IMR-90 (cell line): ENCODE measurements at regions not wholly inside any gene's neighbourhood (a gene's known extent, or its start where the extent isn't known, plus 50 kb on each side); places are given as distances from the start of the nearest gene placed in this dataset.

ENCODE experiments used
- ATAC-seq: fragments of 200-7000 bp; cut with Tn5 transposase; 2 replicates; pipeline ENCODE4 v1.9.1; 2020; ENCODE audit warnings: low read depth, mild to moderate bottlenecking, moderate library complexity
- BruUV-seq: library from RNA; stranded (reverse); fragments of 400-500 nt; replicated peaks from 2 replicates; lab custom pipeline; 2021; lab: Mats Ljungman, UMichigan
- CTCF ChIA-PET: fragments of 300-600 bp; formaldehyde crosslinking; extraction: SDS; loops from one replicate; lab custom pipeline; 2021; ENCODE audit warnings: antibody characterized with exemption; lab: Yijun Ruan, JAX
- POLR2A ChIA-PET: fragments of 300-600 bp; sonication (Branson Sonifier 250); formaldehyde crosslinking; loops from one replicate; lab custom pipeline; 2022; ENCODE audit warnings: antibody characterized with exemption; ENCODE audit not compliant: unreplicated experiment; lab: Charles Lee
- DNase-seq: peaks from one replicate; pipeline ENCODE4 v3.0.0; 2013
- H2AFZ ChIP-seq: replicated peaks from 2 replicates; pipeline ENCODE3; 2013; ENCODE audit warnings: low read length, mild to moderate bottlenecking; ENCODE audit not compliant: poor library complexity
- H2AK5ac ChIP-seq: 2 replicates; pipeline ENCODE4 v1.6.1; 2013; ENCODE audit warnings: low read depth, low read length, inconsistent platforms
- H2AK9ac ChIP-seq: replicated peaks from 2 replicates; pipeline ENCODE3; 2013; ENCODE audit warnings: mild to moderate bottlenecking, low read depth, low read length, moderate library complexity; ENCODE audit not compliant: poor library complexity
- H2BK120ac ChIP-seq: 2 replicates; pipeline ENCODE4 v1.6.1; 2013; ENCODE audit warnings: low read depth, low read length, inconsistent platforms
- H2BK15ac ChIP-seq: 3 replicates; pipeline ENCODE4 v1.6.1; 2013; ENCODE audit warnings: low read depth, low read length, inconsistent platforms
- H2BK20ac ChIP-seq: 2 replicates; pipeline ENCODE4 v1.6.1; 2013; ENCODE audit warnings: low read depth, mild to moderate bottlenecking, inconsistent platforms, low read length, moderate library complexity
- H2BK5ac ChIP-seq: 2 replicates; pipeline ENCODE4 v1.6.1; 2013; ENCODE audit warnings: mild to moderate bottlenecking, low read depth, low read length, inconsistent platforms; ENCODE audit not compliant: poor library complexity, severe bottlenecking
- H3K14ac ChIP-seq: replicated peaks from 2 replicates; pipeline ENCODE4 v1.6.1; 2013; ENCODE audit warnings: low read depth, low read length, inconsistent platforms
- H3K18ac ChIP-seq: 2 replicates; pipeline ENCODE4 v1.6.1; 2013; ENCODE audit warnings: low read depth, low read length, control low read depth
- H3K23ac ChIP-seq: 2 replicates; pipeline ENCODE4 v1.6.1; 2013; ENCODE audit warnings: low read depth, low read length, inconsistent platforms
- H3K27ac ChIP-seq: 2 replicates; pipeline ENCODE4 v1.5.1; 2013; ENCODE audit warnings: mild to moderate bottlenecking, control low read depth, low read length; ENCODE audit not compliant: insufficient read depth
- H3K27me3 ChIP-seq: 2 replicates; pipeline ENCODE4 v1.6.1; 2013; ENCODE audit warnings: low read length; ENCODE audit not compliant: control insufficient read depth, insufficient read depth
- H3K36me3 ChIP-seq: 2 replicates; pipeline ENCODE4 v1.6.1; 2013; ENCODE audit warnings: low read length, mixed read lengths; ENCODE audit not compliant: control insufficient read depth, insufficient read depth
- H3K4ac ChIP-seq: 2 replicates; pipeline ENCODE4 v1.6.1; 2013; ENCODE audit warnings: low read depth, low read length, inconsistent platforms
- H3K4me1 ChIP-seq: 2 replicates; pipeline ENCODE4 v1.6.1; 2013; ENCODE audit warnings: low read length, mixed read lengths; ENCODE audit not compliant: control insufficient read depth, insufficient read depth
- H3K4me2 ChIP-seq: 2 replicates; pipeline ENCODE4 v1.6.1; 2013; ENCODE audit warnings: low read depth, mild to moderate bottlenecking, control low read depth, low read length, moderate library complexity
- H3K4me3 ChIP-seq: 2 replicates; pipeline ENCODE4 v1.5.1; 2013; ENCODE audit warnings: low read depth, mild to moderate bottlenecking, control low read depth, low read length, moderate library complexity; ENCODE audit not compliant: insufficient read depth
- H3K56ac ChIP-seq: 2 replicates; pipeline ENCODE4 v1.6.1; 2013; ENCODE audit warnings: low read length, inconsistent platforms; ENCODE audit not compliant: insufficient read depth; ENCODE audit errors: extremely low read depth
- H3K79me1 ChIP-seq, 2 experiments: 2 replicates each; pipeline ENCODE4 v1.6.1; 2013; ENCODE audit warnings: low read length in 2 of 2, inconsistent platforms in 1 of 2, low read depth in 1 of 2
- H3K9ac ChIP-seq: 2 replicates; pipeline ENCODE4 v1.6.1; 2013; ENCODE audit warnings: low read depth, low read length, control low read depth
- H3K9me1 ChIP-seq: 2 replicates; pipeline ENCODE4 v1.6.1; 2013; ENCODE audit warnings: low read length, inconsistent platforms; ENCODE audit not compliant: insufficient read depth
- H3K9me3 ChIP-seq: 2 replicates; pipeline ENCODE4 v1.6.1; 2013; ENCODE audit warnings: low read length; ENCODE audit not compliant: control insufficient read depth, insufficient read depth
- H4K20me1 ChIP-seq: 2 replicates; pipeline ENCODE4 v1.6.1; 2013; ENCODE audit warnings: low read length, inconsistent platforms; ENCODE audit not compliant: insufficient read depth
- H4K5ac ChIP-seq: 2 replicates; pipeline ENCODE4 v1.6.1; 2013; ENCODE audit warnings: mild to moderate bottlenecking, low read depth, low read length, control low read depth
- H4K8ac ChIP-seq, 2 experiments: 2 replicates each; pipeline ENCODE4 v1.6.1; 2013; ENCODE audit warnings: low read depth in 2 of 2, low read length in 2 of 2, control low read depth in 1 of 2, inconsistent platforms in 1 of 2
- H4K91ac ChIP-seq: 2 replicates; pipeline ENCODE4 v1.6.1; 2013; ENCODE audit warnings: low read depth, low read length, inconsistent platforms; ENCODE audit not compliant: insufficient read depth
- BHLHE40 ChIP-seq: fragments of 150-350 bp; IDR thresholded peaks from 2 replicates; pipeline ENCODE4 v1.6.1; 2016; ENCODE audit warnings: mild to moderate bottlenecking, low read depth, low read length
- CTCF ChIP-seq: conservative IDR thresholded peaks from 2 replicates; pipeline ENCODE4 v1.5.1; 2012; ENCODE audit warnings: mild to moderate bottlenecking, low read depth, low read length, improper control_type of control experiment
- ELK1 ChIP-seq: fragments of 150-350 bp; IDR thresholded peaks from 2 replicates; pipeline ENCODE4 v1.6.1; 2016; ENCODE audit warnings: low read depth, mild to moderate bottlenecking, low read length, moderate library complexity, borderline replicate concordance
- MAFK ChIP-seq: IDR thresholded peaks from 2 replicates; pipeline ENCODE4 v1.6.1; 2012; ENCODE audit warnings: low read depth, low read length, improper control_type of control experiment
- MXI1 ChIP-seq: IDR thresholded peaks from 2 replicates; pipeline ENCODE4 v1.6.1; 2012; ENCODE audit warnings: low read depth, mild to moderate bottlenecking, low read length, moderate library complexity, borderline replicate concordance
- POLR2A ChIP-seq: IDR thresholded peaks from 2 replicates; pipeline ENCODE4 v1.6.1; 2012; ENCODE audit warnings: mild to moderate bottlenecking, low read depth, low read length
- RAD21 ChIP-seq: IDR thresholded peaks from 2 replicates; pipeline ENCODE4 v1.6.1; 2012; ENCODE audit warnings: low read length, improper control_type of control experiment
- RFX5 ChIP-seq: IDR thresholded peaks from 2 replicates; pipeline ENCODE4 v1.8.0; 2012; ENCODE audit warnings: low read depth, mild to moderate bottlenecking, low read length, moderate library complexity
- SMC3 ChIP-seq: fragments of 150-350 bp; IDR thresholded peaks from 2 replicates; pipeline ENCODE4 v1.6.1; 2016; ENCODE audit warnings: low read depth, mild to moderate bottlenecking, antibody characterized with exemption, low read length, moderate library complexity
- WGBS, 2 experiments: methylation state at CpG; one replicate each; pipeline versions ENCODE4 v1.1.5 to v1.1.7; 2013; ENCODE audit warnings: missing lambda C conversion rate in 2 of 2; ENCODE audit not compliant: insufficient read length in 1 of 2; ENCODE audit errors: extremely low coverage in 2 of 2; 5-methylcytosine and 5-hydroxymethylcytosine counted together
- dilution Hi-C: fragments of 300-500 bp; cut with HindIII; formaldehyde crosslinking; loops from one replicate; pipeline ENCODE4 v1.14.3; 2018; ENCODE audit warnings: low sequenced_read_pairs; ENCODE audit not compliant: unreplicated experiment
- in situ Hi-C: fragments of 300-500 bp; cut with MboI; formaldehyde crosslinking; loops from 3 replicates; pipeline ENCODE4 v1.14.3; 2019; ENCODE audit warnings: low sequenced_read_pairs, inconsistent platforms, mixed read lengths
- intact Hi-C: fragments of 100-400 bp; cut with micrococcal nuclease; formaldehyde crosslinking; loops from 2 replicates; pipeline ENCODE4 v1.10.0; 2022

- Histone ChIP-seq H3K14ac (no peak overlapping the region), H2BK5ac (no peak overlapping the region), H3K79me1 (no peaks in the 10 kb centered on the region), H2AK9ac (no peak overlapping the region), H2BK20ac (no peak overlapping the region), H2AK5ac (no peak overlapping the region), H3K4me2 (no peak overlapping the region), H3K9ac (no peak overlapping the region), H3K36me3 (no peaks in the 10 kb centered on the region), H4K91ac (no peak overlapping the region), H2AFZ (no peak overlapping the region), H3K4ac (no peak overlapping the region), H3K18ac (no peak overlapping the region), H3K4me3 (no peak overlapping the region), H4K20me1 (no peaks in the 10 kb centered on the region), H3K9me3 (no peaks in the 10 kb centered on the region), H4K5ac (no peak overlapping the region), H3K9me1 (no peaks in the 10 kb centered on the region), H3K27ac (no peak overlapping the region), H3K27me3 (no peaks in the 10 kb centered on the region), H2BK120ac (no peak overlapping the region), H4K8ac (no peak overlapping the region), H3K23ac (no peak overlapping the region), H3K4me1 (no peaks in the 10 kb centered on the region), H3K56ac (no peak overlapping the region), H2BK15ac (no peak overlapping the region)
- dilution Hi-C loops, result no loop called here
- in situ Hi-C loops, result no loop called here
- no CpG with 5 or more reads among the region's 9 CpGs for WGBS, 2 experiments
- DNase-seq (no peak), ATAC-seq (no peak)
- intact Hi-C loops, result no loop called here
- no TSS peak for BruUV-seq
- ChIA-PET POLR2A (no interaction called here), CTCF (no interaction called here)
- no peak for TF ChIP-seq CTCF
- no peak for TF ChIP-seq BHLHE40
- no peak for TF ChIP-seq ELK1
- no peak for TF ChIP-seq RAD21
- TF ChIP-seq SMC3, result no peak
- no peak for TF ChIP-seq MAFK
- TF ChIP-seq RFX5, result no peak
- TF ChIP-seq POLR2A, result no peak
- no peak for TF ChIP-seq MXI1
These were observed 307.9 kb upstream of the F9 start for GRCh38 chrX:139222511-139223200.
